Glutamatergic neuron (in vitro differentiated cells): ENCODE measurements at regions not wholly inside any gene's neighbourhood (a gene's known extent, or its start where the extent isn't known, plus 50 kb on each side); places are given as distances from the start of the nearest gene placed in this dataset.

ENCODE experiments used
- DNase-seq: peaks from one replicate; pipeline ENCODE4 v3.0.0; 2022
- H3K27ac Mint-ChIP-seq: one replicate; pipeline ENCODE4 v1.8.0; 2020; ENCODE audit warnings: mild to moderate bottlenecking, mixed read lengths, inconsistent platforms; ENCODE audit not compliant: unreplicated experiment
- H3K27me3 Mint-ChIP-seq: one replicate; pipeline ENCODE4 v1.8.0; 2020; ENCODE audit warnings: mild to moderate bottlenecking, moderate library complexity, mixed read lengths, inconsistent platforms; ENCODE audit not compliant: unreplicated experiment
- H3K36me3 Mint-ChIP-seq: one replicate; pipeline ENCODE4 v1.8.0; 2020; ENCODE audit warnings: mild to moderate bottlenecking, mixed read lengths, inconsistent platforms; ENCODE audit not compliant: unreplicated experiment
- H3K4me1 Mint-ChIP-seq: one replicate; pipeline ENCODE4 v1.8.0; 2020; ENCODE audit warnings: mild to moderate bottlenecking, low read depth, mixed read lengths, inconsistent platforms; ENCODE audit not compliant: unreplicated experiment
- H3K4me3 Mint-ChIP-seq: one replicate; pipeline ENCODE4 v1.8.0; 2020; ENCODE audit warnings: mild to moderate bottlenecking, mixed read lengths, inconsistent platforms; ENCODE audit not compliant: unreplicated experiment
- H3K9me3 Mint-ChIP-seq: one replicate; pipeline ENCODE4 v1.8.0; 2020; ENCODE audit warnings: mild to moderate bottlenecking, moderate library complexity, mixed read lengths, inconsistent platforms; ENCODE audit not compliant: unreplicated experiment
- TF ChIP-seq, protein P1 (sequence below): fragments of 200-600 bp; sonication (generic); IDR thresholded peaks from one replicate; pipeline ENCODE4 v1.5.0; 2021; ENCODE audit not compliant: partially characterized antibody, unreplicated experiment

GRCh38 chr6:53717566-53717965 is 52.0 kb upstream of the KLHL31 start:
- Mint-ChIP-seq H3K27ac (no peak overlapping the region), H3K27me3 (no peaks in the 10 kb centered on the region), H3K4me1 (no peaks in the 10 kb centered on the region), H3K36me3 (no peaks in the 10 kb centered on the region), H3K4me3 (no peak overlapping the region), H3K9me3 (no peaks in the 10 kb centered on the region)
- no peak for DNase-seq
- TF ChIP-seq, protein P1, sequence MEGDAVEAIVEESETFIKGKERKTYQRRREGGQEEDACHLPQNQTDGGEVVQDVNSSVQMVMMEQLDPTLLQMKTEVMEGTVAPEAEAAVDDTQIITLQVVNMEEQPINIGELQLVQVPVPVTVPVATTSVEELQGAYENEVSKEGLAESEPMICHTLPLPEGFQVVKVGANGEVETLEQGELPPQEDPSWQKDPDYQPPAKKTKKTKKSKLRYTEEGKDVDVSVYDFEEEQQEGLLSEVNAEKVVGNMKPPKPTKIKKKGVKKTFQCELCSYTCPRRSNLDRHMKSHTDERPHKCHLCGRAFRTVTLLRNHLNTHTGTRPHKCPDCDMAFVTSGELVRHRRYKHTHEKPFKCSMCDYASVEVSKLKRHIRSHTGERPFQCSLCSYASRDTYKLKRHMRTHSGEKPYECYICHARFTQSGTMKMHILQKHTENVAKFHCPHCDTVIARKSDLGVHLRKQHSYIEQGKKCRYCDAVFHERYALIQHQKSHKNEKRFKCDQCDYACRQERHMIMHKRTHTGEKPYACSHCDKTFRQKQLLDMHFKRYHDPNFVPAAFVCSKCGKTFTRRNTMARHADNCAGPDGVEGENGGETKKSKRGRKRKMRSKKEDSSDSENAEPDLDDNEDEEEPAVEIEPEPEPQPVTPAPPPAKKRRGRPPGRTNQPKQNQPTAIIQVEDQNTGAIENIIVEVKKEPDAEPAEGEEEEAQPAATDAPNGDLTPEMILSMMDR, result no peak

GRCh38 chr6:53715434-53715833 is 49.9 kb upstream of the KLHL31 start:
- Mint-ChIP-seq H3K27ac (no peak overlapping the region), H3K4me1 (no peaks in the 10 kb centered on the region), H3K4me3 (no peak overlapping the region), H3K27me3 (no peaks in the 10 kb centered on the region), H3K9me3 (no peaks in the 10 kb centered on the region), H3K36me3 (no peaks in the 10 kb centered on the region)
- TF ChIP-seq, protein P1, result no peak
- no peak for DNase-seq
